H7 (cell line): ENCODE measurements at regions not wholly inside any gene's neighbourhood (a gene's known extent, or its start where the extent isn't known, plus 50 kb on each side); places are given as distances from the start of the nearest gene placed in this dataset.
A peak's percentile ranks its signal among the peaks of the same experiment; 100 is the strongest.

Source experiments
- DNase-seq: peaks from one replicate; pipeline ENCODE4 v3.0.0; 2012
- H3K27me3 ChIP-seq: 2 replicates; pipeline ENCODE4 v1.6.0; 2011; ENCODE audit warnings: mild to moderate bottlenecking, low read length; ENCODE audit not compliant: control insufficient read depth, insufficient read depth
- H3K36me3 ChIP-seq: replicated peaks from 2 replicates; pipeline ENCODE4 v1.5.1; 2011; ENCODE audit warnings: low read length; ENCODE audit not compliant: control insufficient read depth, insufficient read depth
- H3K4me3 ChIP-seq: 2 replicates; pipeline ENCODE4 v1.5.1; 2011; ENCODE audit warnings: low read depth, mild to moderate bottlenecking, control low read depth, low read length, moderate library complexity; ENCODE audit not compliant: insufficient read depth

DNA sequence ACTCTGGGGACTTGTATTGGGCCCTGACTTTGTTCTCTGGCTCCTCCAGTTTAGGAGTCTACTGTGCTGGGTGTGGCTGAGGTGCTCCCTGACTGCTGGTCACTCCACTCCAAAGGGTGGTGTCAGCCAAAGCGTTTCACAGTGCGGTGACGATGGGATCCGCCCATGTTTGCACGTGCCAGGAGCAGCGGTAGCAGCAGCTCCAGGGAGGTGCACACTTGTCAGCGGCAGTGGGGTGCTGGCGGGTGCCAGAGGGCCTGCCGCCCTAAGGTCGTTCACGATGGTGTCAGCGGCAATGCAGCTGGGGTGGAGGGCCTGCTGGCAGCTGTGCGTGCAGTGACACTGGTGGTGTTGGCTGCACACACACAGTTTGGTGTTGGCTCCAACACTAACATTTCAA lies 268.5 kb upstream of the AKR1E2 start:
- no peak for DNase-seq
- Histone ChIP-seq H3K27me3 (no peaks in the 10 kb centered on the region), H3K4me3 (no peak overlapping the region), H3K36me3 (no peaks in the 10 kb centered on the region)

DNA sequence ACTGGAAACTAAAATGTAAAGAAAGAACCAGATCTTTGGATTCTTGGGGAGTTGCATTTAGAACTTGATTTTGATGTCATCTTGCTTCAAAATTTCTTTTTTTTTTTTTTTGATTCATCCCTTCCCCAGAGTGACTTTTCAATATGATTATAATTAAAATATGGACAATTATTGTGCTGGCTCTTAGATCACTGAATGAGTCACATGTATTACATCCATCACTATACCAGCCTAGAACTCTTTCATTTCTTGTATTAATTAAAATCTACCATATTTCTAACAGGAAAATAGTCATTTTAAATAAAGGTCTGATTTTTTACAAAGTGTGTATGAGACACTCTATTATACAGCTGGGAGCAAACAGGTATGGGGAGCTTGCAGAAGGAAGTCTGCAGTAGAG lies 269.5 kb upstream of the AKR1E2 start:
- H3K4me3 ChIP-seq: no peak overlapping the region

DNA sequence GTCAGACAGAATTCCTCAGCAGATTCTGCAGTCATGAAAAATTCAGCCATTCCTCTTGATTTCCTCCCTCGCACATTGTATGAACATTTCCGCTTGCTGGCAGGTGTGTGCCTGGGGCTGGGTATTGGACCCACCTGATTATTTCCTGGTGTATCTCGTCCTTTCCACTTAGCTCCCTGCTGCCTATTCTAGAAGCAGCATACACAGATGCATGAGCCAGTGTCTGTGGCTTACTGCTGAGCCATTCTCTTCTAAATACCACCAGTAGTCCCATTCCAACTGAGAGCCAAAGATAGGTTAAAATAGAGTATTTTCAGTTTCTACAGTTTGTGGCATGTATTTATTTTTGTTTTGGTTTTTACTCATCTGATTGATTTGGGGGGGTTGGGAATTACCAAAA lies 270.1 kb upstream of the AKR1E2 start:
- DNase-seq: peak; percentile 25
- no peaks in the 10 kb centered on the region for H3K36me3 ChIP-seq
- H3K27me3 ChIP-seq: no peaks in the 10 kb centered on the region
- H3K4me3 ChIP-seq: no peak overlapping the region

More for the DNA sequence above, 269.5 kb upstream of the AKR1E2 start:
- Histone ChIP-seq H3K36me3 (no peaks in the 10 kb centered on the region), H3K27me3 (no peaks in the 10 kb centered on the region)
- no peak for DNase-seq

DNA sequence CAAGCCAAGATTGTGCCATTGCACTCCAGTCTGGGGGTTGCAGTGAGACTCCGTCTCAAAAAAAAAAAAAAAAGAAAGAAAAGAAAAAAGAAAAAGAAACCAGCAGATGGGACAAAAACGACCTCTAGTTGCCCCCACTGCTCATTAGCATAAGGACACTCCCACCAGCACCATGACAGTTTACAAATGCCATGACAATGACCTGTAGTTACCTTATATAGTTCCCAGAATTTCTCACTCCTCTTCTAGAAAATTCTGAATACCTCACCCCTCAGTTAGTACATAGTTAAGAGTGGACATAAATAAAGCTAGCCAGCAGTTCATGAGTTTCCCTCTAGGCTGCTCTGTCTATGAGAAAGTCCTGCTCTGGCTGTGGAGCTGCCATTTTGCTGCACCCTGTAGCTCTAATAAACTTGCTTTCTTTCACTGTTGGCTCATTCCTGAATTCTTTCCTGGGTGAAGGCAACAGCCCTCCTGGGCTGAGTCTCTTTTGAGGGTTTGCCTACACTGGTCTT lies 276.8 kb upstream of the AKR1E2 start:
- DNase-seq: no peak
- no peaks in the 10 kb centered on the region for H3K27me3 ChIP-seq

DNA sequence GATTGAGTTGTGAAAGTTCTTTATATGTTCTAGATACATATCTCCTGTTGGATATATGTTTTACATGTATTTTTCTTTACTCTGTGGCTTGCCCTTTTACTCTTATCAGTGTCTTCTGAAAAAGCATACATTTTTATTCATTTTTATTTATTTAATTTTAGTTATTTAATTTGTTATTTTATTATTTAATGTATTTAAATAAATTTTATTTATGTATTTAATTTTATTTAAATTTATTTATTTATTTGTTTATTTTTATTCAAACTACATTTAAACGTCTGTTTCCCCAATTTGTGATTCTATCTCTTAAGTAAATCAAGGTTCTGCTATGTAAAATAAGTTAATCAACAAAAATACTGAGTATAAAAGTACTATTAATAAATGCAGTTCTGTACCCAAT lies 279.1 kb upstream of the AKR1E2 start:
- no peak for DNase-seq
- no peak overlapping the region for H3K4me3 ChIP-seq
- H3K36me3 ChIP-seq: no peaks in the 10 kb centered on the region
- no peaks in the 10 kb centered on the region for H3K27me3 ChIP-seq

More for the DNA sequence above, 276.8 kb upstream of the AKR1E2 start:
- Histone ChIP-seq H3K36me3 (no peaks in the 10 kb centered on the region), H3K4me3 (no peak overlapping the region)

DNA sequence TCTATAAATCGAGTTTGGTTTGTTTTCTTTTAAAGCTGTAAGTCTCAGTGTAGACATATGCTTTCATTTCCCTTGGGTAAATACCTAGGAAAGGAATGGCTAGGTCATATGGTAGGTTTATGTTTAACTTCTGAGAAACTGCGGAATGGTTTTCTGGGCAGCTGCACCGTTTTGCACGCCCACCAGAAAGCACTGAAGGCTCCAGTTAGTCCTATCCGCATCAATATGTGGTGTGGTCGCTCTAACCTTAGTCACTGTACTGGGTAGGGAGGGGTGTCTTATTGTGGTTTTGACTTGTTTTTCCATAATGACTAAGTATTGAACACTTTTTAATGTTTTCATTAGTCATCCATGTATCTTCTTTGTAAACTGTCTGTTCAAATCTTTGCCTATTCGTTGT lies 279.5 kb upstream of the AKR1E2 start:
- Histone ChIP-seq H3K36me3 (no peaks in the 10 kb centered on the region), H3K27me3 (no peaks in the 10 kb centered on the region), H3K4me3 (no peak overlapping the region)
- no peak for DNase-seq

DNA sequence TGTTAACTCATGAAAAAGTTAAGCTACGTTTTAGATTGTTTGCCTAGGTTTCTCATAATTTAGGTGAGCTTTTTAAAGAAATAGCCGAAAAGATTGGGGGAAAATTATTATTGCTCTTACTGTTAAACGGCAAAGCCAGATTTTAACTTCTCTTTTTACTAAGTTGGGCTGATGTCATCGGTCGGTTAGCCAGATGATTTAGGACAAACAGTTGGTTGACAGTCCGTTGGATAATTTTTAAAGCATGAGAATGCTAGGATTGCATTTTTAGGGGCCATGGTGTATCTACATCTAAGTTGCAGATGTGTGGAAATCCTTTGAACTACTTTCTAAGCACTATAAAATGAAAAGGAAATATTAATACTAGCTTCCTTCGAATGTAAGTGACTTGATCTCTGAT lies 280.9 kb upstream of the AKR1E2 start:
- H3K27me3 ChIP-seq: no peaks in the 10 kb centered on the region

DNA sequence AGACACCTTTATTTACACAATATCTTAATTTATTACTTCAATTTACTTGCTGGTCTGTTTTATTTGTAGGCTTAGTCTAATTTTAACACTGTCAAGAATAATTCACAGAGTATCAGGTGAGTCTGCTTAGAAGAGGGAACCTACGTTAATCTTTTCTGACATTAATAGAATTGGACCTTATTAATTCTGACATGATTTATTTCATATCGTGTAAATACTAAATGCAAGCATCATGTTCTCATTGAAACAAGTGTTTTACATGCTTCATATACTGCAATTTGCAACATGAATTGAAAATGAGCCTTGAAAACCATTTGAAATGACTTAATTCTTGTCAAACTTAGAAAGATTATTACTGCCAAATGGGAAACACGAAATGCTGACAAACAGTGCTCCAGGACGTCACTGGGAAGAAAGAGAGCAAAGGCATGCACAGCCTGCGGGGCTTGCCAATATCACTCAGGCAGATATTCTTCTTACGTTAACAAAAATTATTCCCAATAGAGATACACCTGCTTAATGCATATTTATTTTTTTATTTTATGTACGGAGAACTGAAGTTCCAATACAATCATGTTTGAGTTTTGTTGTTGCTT lies 282.0 kb upstream of the AKR1E2 start:
- no peaks in the 10 kb centered on the region for H3K36me3 ChIP-seq

More for the DNA sequence above, 280.9 kb upstream of the AKR1E2 start:
- no peak overlapping the region for H3K4me3 ChIP-seq
- no peaks in the 10 kb centered on the region for H3K36me3 ChIP-seq
- DNase-seq: no peak

DNA sequence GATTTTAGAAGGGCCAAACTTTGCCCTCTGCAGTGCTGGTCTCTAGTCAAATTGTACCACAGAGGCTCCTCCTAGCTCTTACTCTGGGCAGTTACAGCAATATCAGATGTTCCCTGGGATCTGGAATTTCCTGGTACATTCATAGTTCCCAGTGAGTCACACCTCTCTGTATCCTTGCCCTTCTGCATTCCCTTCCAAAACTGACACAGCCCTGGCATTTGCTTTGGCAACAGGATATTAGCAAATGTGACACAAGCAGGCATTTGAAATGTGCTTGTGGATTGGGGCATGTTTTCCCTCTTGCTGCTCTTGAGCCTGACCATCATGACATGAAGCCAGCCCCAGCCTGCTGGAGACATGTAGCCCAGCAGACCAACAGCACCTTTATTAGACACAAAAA lies 284.7 kb upstream of the AKR1E2 start:
- H3K4me3 ChIP-seq: no peak overlapping the region
- no peaks in the 10 kb centered on the region for H3K27me3 ChIP-seq
- no peaks in the 10 kb centered on the region for H3K36me3 ChIP-seq
- DNase-seq: no peak

More for the DNA sequence above, 282.0 kb upstream of the AKR1E2 start:
- Histone ChIP-seq H3K27me3 (no peaks in the 10 kb centered on the region), H3K4me3 (no peak overlapping the region)
- DNase-seq: no peak

DNA sequence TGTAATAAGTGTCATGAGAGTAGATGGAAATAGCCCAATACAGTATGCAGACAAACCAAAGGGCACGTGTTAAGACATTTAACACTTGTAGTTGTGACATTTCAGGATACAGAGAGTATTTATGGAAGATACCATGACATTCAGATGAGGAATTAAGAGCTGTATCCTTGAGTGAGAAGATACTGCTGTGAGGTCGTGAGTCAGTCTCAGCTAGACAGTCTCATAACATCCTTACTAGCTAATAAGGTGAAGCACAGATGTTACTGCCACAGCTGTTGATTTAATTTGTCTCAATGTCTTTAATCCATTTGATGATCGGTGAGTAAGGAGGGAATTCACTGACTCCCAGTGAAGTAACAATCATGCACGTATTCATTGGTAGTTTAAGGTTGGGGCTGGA lies 288.0 kb upstream of the AKR1E2 start:
- DNase-seq: no peak
- no peaks in the 10 kb centered on the region for H3K27me3 ChIP-seq
- H3K36me3 ChIP-seq: no peaks in the 10 kb centered on the region
- no peak overlapping the region for H3K4me3 ChIP-seq

DNA sequence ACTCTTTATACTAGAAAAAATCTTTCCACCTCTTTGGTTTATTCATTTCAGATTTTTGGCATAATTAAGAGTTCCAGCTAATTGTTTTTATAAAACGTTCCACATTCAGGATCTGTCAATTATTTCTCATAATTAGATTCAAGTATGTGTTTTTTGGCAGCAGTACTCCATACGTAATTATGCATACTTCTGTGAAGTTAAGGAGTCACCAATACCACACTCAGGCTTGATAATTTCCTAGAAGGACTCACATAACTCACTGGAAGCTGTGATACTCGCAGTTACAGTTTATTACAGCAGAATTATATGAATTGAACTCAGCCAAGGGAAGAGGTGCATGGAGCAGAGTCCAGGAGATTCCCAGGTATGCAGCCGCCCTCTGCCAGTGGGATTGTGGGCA lies 290.5 kb upstream of the AKR1E2 start:
- Histone ChIP-seq H3K36me3 (no peaks in the 10 kb centered on the region), H3K4me3 (no peak overlapping the region), H3K27me3 (no peaks in the 10 kb centered on the region)
- no peak for DNase-seq

DNA sequence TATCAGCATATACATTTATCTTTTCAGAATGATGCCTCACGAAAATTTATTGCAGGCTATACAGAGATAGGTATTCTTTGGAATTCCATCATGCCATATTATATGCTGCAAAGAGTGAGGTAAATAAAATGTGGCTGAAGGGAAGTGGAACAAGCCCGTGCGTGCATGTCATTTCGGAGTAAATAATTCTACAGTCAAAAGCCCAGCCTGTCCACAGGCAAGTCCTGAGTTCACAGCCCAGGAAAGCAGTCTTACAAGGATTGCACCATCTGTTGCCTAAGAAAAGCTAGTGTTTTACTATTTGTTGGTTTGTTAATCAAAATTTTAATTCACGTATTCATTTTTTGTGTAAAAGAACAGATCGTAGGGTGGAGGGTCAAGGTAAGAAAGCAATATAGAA lies 292.4 kb upstream of the AKR1E2 start:
- Histone ChIP-seq H3K4me3 (no peak overlapping the region), H3K36me3 (no peaks in the 10 kb centered on the region), H3K27me3 (no peaks in the 10 kb centered on the region)
- DNase-seq: no peak

DNA sequence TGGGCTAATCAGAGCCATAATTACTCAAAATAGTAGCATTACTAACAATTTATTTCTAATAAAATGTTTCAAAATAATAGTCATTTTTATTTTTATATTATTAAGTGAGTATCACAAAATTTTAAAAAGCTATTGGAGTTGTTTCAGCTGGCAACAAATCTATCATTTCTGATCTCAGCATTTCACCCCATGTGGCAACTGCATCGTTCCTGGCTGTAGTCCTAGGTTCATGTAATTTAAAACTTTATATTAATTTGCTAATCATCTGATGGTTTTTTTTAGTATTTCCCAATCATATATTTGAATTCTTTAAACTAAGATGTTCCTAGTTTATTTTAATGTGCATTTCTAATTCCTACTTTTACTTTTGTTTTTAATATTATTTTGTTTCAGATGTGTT lies 293.0 kb upstream of the AKR1E2 start:
- DNase-seq: no peak
- Histone ChIP-seq H3K27me3 (no peaks in the 10 kb centered on the region), H3K4me3 (no peak overlapping the region), H3K36me3 (no peaks in the 10 kb centered on the region)

DNA sequence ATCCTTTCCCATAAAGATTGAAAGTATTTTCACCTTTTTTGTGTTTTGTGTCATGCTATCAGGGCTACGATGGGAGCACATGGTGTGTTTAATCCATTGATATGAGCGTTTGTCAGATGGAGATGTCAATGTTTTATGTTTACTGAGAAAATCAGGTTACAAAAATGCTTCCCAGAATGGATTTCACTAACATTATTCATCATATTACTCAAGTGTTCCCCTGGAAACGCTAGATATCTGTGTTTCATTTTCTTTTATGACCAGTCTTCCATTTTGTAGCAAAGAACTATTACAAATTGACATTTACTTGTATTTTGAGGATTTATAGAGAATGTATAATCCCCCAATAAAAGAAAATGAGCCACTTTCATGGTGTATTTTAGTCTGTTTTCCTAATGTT lies 293.5 kb upstream of the AKR1E2 start:
- Histone ChIP-seq H3K4me3 (no peak overlapping the region), H3K27me3 (no peaks in the 10 kb centered on the region), H3K36me3 (no peaks in the 10 kb centered on the region)
- DNase-seq: no peak

DNA sequence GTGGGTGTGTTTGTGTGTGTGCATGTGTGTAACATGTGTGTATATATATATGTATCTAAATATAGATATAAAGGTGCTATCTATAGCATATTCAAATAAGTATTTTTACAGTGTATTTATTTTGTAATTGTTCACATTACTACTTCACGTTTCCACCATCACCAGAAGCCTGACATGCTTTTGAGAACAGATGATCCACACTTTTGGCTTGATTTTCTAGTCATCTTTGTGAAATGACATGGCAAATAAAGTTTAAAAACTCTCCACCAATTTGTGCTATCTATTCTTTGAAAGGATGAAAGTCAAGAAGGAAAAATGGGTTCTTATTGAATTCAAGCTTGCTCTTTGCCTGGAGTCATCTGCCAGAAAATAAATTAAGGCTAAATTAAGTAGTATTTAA lies 294.0 kb upstream of the AKR1E2 start:
- DNase-seq: no peak
- Histone ChIP-seq H3K36me3 (no peaks in the 10 kb centered on the region), H3K27me3 (no peaks in the 10 kb centered on the region), H3K4me3 (no peak overlapping the region)

DNA sequence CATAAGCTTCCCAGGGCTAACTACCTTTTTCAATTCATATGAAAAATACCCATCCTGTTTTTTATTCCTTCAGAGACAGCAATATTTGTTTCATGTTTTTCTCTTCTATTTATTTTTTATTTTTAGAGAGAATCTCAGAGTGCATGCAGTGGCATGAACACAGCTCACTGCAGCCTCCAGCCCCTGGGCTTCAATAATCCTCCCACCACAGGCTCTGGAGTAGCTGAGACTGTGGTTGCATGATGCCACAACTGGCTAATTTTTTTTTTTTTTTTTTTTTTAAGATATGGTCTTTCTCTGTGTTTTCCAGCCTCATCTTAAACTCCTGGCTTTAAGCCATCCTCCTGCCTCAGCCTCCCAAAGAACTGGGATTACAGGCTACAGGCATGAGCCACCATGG lies 296.7 kb upstream of the AKR1E2 start:
- no peak for DNase-seq
- no peak overlapping the region for H3K4me3 ChIP-seq
- H3K27me3 ChIP-seq: no peaks in the 10 kb centered on the region
- no peaks in the 10 kb centered on the region for H3K36me3 ChIP-seq
